Ishikawa (cell line): ENCODE measurements at regions not wholly inside any gene's neighbourhood (a gene's known extent, or its start where the extent isn't known, plus 50 kb on each side); places are given as distances from the start of the nearest gene placed in this dataset.

Experiments
- EGR1 ChIP-seq: IDR thresholded peaks from 2 replicates; pipeline ENCODE4 v1.6.1; 2012
- EP300 ChIP-seq: IDR thresholded peaks from 2 replicates; pipeline ENCODE4 v1.6.1; 2012; ENCODE audit warnings: borderline replicate concordance
- NFIC ChIP-seq: IDR thresholded peaks from 2 replicates; pipeline ENCODE4 v1.6.1; 2012
- RAD21 ChIP-seq: IDR thresholded peaks from 2 replicates; pipeline ENCODE4 v1.6.1; 2012; ENCODE audit warnings: low read depth
- TCF12 ChIP-seq: IDR thresholded peaks from 2 replicates; pipeline ENCODE4 v1.6.1; 2012; ENCODE audit warnings: low read depth
- TF ChIP-seq, protein P1 (sequence below): IDR thresholded peaks from 2 replicates; pipeline ENCODE4 v1.6.1; 2012
- TF ChIP-seq, protein P2 (sequence below): IDR thresholded peaks from 2 replicates; pipeline ENCODE4 v1.6.1; 2012

GRCh38 chr6:115770851-115771250, 289.8 kb downstream of the FRK start:
- TF ChIP-seq EP300 (no peak), TCF12 (no peak), RAD21 (no peak), NFIC (no peak), EGR1 (no peak)
- TF ChIP-seq, protein P1, sequence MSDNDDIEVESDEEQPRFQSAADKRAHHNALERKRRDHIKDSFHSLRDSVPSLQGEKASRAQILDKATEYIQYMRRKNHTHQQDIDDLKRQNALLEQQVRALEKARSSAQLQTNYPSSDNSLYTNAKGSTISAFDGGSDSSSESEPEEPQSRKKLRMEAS, result no peak
- TF ChIP-seq, protein P2, sequence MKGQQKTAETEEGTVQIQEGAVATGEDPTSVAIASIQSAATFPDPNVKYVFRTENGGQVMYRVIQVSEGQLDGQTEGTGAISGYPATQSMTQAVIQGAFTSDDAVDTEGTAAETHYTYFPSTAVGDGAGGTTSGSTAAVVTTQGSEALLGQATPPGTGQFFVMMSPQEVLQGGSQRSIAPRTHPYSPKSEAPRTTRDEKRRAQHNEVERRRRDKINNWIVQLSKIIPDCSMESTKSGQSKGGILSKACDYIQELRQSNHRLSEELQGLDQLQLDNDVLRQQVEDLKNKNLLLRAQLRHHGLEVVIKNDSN, result no peak
